ENCODE measurements at regions not wholly inside any gene's neighbourhood (a gene's known extent, or its start where the extent isn't known, plus 50 kb on each side); places are given as distances from the start of the nearest gene placed in this dataset.

DNA sequence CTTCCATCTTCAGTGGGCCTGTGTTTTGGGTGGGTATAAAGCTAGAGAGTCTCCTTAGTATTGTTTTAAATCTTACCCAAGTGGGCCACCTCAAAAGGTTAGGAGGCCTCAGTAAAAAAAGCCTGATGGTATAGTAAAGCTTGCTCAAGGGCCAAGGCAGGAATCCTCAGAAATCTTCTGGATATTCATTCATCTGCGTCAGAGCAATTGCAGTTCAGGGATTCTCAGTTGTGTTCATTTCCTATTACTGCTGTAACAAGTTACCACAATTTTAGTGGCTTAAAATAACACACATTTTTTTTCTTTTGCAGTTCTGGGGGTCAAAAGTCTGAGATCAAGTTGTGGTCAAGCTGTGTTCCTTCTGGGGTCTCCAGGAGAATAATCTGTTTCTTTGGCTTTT, 985.5 kb downstream of the TLE4 start:
- Histone ChIP-seq H3K9ac (ENCODE audit: insufficient read depth in 1 of 2, low read depth in 2 of 2, low read length in 2 of 2) (no peak overlapping the region), H3K9me1 (ENCODE audit: control insufficient read depth, insufficient read depth, low read length) (no peaks in the 10 kb centered on the region), H4K20me1 (replicated peaks; ENCODE audit: control insufficient read depth, insufficient read depth, low read length) (no peaks in the 10 kb centered on the region), H3K9me3 (replicated peaks; ENCODE audit: control insufficient read depth, insufficient read depth, low read depth, low read length) (no peaks in the 10 kb centered on the region), H3K27me3 (ENCODE audit: control insufficient read depth in 2 of 2, insufficient read depth in 2 of 2, low read length in 2 of 2) (no peaks in the 10 kb centered on the region), H3K27ac (ENCODE audit: extremely low read depth, low read depth, low read length) (no peak overlapping the region), H3K79me2 (ENCODE audit: control insufficient read depth, insufficient read depth, low read length) (no peaks in the 10 kb centered on the region), H3K36me3 (ENCODE audit: control insufficient read depth, insufficient read depth, low read length) (no peaks in the 10 kb centered on the region), H3K4me1 (replicated peaks in 1 of 2; ENCODE audit: control insufficient read depth in 2 of 2, insufficient read depth in 2 of 2, low read length in 2 of 2) (no peaks in the 10 kb centered on the region), H3K4me3 (no peak overlapping the region), H2AFZ (ENCODE audit: low read depth, low read length) (no peak overlapping the region), H3K4me2 (ENCODE audit: insufficient read depth, low read length) (no peak overlapping the region)
- TF ChIP-seq TRIM28 (IDR thresholded peaks at IDR 0.05) (no peak), NCOR1 (IDR thresholded peaks at IDR 0.05) (no peak), NFRKB (IDR thresholded peaks at IDR 0.05; ENCODE audit: low read depth) (no peak), GTF2A2 (tag; IDR thresholded peaks at IDR 0.05) (no peak), NUFIP1 (IDR thresholded peaks at IDR 0.05; ENCODE audit: partially characterized antibody) (no peak), PML (IDR thresholded peaks at IDR 0.05; ENCODE audit: low read length) (no peak), ZNF583 (CRISPR knock-in tag; IDR thresholded peaks at IDR 0.05) (no peak), ZNF175 (CRISPR knock-in tag; IDR thresholded peaks at IDR 0.05; ENCODE audit: low read depth) (no peak), ZNF518B (CRISPR knock-in tag; IDR thresholded peaks at IDR 0.05) (no peak), ZNF134 (CRISPR knock-in tag; conservative IDR thresholded peaks at IDR 0.05) (no peak)
- TF ChIP-seq, protein P1, sequence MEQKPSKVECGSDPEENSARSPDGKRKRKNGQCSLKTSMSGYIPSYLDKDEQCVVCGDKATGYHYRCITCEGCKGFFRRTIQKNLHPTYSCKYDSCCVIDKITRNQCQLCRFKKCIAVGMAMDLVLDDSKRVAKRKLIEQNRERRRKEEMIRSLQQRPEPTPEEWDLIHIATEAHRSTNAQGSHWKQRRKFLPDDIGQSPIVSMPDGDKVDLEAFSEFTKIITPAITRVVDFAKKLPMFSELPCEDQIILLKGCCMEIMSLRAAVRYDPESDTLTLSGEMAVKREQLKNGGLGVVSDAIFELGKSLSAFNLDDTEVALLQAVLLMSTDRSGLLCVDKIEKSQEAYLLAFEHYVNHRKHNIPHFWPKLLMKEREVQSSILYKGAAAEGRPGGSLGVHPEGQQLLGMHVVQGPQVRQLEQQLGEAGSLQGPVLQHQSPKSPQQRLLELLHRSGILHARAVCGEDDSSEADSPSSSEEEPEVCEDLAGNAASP (IDR thresholded peaks at IDR 0.05) = no peak
- TF ChIP-seq, protein P2, sequence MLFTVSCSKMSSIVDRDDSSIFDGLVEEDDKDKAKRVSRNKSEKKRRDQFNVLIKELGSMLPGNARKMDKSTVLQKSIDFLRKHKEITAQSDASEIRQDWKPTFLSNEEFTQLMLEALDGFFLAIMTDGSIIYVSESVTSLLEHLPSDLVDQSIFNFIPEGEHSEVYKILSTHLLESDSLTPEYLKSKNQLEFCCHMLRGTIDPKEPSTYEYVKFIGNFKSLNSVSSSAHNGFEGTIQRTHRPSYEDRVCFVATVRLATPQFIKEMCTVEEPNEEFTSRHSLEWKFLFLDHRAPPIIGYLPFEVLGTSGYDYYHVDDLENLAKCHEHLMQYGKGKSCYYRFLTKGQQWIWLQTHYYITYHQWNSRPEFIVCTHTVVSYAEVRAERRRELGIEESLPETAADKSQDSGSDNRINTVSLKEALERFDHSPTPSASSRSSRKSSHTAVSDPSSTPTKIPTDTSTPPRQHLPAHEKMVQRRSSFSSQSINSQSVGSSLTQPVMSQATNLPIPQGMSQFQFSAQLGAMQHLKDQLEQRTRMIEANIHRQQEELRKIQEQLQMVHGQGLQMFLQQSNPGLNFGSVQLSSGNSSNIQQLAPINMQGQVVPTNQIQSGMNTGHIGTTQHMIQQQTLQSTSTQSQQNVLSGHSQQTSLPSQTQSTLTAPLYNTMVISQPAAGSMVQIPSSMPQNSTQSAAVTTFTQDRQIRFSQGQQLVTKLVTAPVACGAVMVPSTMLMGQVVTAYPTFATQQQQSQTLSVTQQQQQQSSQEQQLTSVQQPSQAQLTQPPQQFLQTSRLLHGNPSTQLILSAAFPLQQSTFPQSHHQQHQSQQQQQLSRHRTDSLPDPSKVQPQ (CRISPR knock-in tag; IDR thresholded peaks at IDR 0.05; ENCODE audit: borderline replicate concordance) = no peak
- TF ChIP-seq, protein P3, sequence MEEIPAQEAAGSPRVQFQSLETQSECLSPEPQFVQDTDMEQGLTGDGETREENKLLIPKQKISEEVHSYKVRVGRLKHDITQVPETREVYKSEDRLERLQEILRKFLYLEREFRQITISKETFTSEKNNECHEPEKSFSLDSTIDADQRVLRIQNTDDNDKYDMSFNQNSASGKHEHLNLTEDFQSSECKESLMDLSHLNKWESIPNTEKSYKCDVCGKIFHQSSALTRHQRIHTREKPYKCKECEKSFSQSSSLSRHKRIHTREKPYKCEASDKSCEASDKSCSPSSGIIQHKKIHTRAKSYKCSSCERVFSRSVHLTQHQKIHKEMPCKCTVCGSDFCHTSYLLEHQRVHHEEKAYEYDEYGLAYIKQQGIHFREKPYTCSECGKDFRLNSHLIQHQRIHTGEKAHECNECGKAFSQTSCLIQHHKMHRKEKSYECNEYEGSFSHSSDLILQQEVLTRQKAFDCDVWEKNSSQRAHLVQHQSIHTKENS (CRISPR knock-in tag; IDR thresholded peaks at IDR 0.05) = no peak
- TF ChIP-seq, protein P4, sequence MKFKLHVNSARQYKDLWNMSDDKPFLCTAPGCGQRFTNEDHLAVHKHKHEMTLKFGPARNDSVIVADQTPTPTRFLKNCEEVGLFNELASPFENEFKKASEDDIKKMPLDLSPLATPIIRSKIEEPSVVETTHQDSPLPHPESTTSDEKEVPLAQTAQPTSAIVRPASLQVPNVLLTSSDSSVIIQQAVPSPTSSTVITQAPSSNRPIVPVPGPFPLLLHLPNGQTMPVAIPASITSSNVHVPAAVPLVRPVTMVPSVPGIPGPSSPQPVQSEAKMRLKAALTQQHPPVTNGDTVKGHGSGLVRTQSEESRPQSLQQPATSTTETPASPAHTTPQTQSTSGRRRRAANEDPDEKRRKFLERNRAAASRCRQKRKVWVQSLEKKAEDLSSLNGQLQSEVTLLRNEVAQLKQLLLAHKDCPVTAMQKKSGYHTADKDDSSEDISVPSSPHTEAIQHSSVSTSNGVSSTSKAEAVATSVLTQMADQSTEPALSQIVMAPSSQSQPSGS (CRISPR knock-in tag; IDR thresholded peaks at IDR 0.05) = no peak
- DNase-seq (ENCODE audit: extremely low read depth in 1 of 4, low spot score in 3 of 4) (no peak), ATAC-seq (no peak), FAIRE-seq (no peak)
- ChIA-PET POLR2A (no interaction called here), CTCF (ENCODE audit: low intra/inter-chr PET ratio) (no interaction called here)
- 6% methylated on average over 1 of the region's 1 CpG for WGBS (ENCODE audit: insufficient coverage, low coverage, missing lambda C conversion rate)
- intact Hi-C loops (cut with micrococcal nuclease) (no loop called here), in situ Hi-C loops (cut with MboI) (no loop called here)
- BruUV-seq (replicated peaks) = no TSS peak
